Stimulated activated CD4-positive, alpha-beta T cell treated with anti-CD3 and anti-CD28 coated beads, Interleukin-12 subunit alpha, Interleukin-12 subunit beta, amount 100 ng/mL, for 4 hours (primary cell): ENCODE measurements at regions not wholly inside any gene's neighbourhood (a gene's known extent, or its start where the extent isn't known, plus 50 kb on each side); places are given as distances from the start of the nearest gene placed in this dataset.
"Not testable (repeated sequence)": the region's sequence is repeated elsewhere in the genome, so short reads cannot be mapped to it uniquely, and the experiment has no call there.

Source experiments
- DNase-seq: peaks from one replicate; pipeline ENCODE4 v3.0.0-alpha.2; 2020

DNA sequence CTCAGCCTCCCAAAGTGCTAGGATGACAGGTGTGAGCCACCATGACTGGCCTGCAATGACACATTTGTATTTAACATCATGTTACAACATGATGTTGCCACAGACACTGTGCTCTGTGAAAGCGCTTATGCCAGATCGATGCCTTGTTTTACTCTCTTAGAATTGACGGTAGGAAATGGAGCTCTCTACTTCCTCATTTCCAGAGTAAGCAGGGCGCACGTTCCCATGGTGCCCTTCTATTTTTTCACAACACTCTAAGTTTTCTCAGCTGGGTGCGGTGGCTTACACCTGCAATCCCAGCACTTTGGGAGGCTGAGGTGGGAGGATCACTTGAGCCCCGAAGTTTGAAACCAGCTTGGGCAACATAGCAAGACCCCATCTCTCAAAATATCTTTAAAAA lies 60.7 kb upstream of the DHRSX start:
- no peak for DNase-seq

- no peak for DNase-seq
Observed at GRCh38 chrX:2559124-2559523, 58.3 kb upstream of the DHRSX start.

DNA sequence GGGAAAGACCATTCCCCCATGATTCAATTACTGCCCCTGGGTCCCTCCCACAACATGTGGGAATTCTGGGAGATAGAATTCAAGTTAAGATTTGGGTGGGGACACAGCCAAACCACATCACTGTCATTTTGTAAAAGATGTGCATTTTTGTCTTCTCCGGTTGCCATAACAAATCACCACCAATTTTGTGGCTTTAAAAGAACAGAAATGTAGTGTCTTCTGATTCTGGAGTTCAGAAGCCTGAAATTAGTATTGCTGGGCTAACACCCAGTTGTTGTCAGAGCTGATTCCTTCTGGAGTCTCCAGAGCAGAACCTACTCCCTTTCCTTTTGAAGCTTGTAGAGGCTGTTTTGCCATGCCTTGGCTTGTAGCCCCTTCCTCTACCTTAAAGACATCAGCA lies 54.1 kb upstream of the DHRSX start:
- no peak for DNase-seq

GRCh38 chrX:2554066-2554465 lies 53.3 kb upstream of the DHRSX start:
- not testable (repeated sequence) for DNase-seq

DNA sequence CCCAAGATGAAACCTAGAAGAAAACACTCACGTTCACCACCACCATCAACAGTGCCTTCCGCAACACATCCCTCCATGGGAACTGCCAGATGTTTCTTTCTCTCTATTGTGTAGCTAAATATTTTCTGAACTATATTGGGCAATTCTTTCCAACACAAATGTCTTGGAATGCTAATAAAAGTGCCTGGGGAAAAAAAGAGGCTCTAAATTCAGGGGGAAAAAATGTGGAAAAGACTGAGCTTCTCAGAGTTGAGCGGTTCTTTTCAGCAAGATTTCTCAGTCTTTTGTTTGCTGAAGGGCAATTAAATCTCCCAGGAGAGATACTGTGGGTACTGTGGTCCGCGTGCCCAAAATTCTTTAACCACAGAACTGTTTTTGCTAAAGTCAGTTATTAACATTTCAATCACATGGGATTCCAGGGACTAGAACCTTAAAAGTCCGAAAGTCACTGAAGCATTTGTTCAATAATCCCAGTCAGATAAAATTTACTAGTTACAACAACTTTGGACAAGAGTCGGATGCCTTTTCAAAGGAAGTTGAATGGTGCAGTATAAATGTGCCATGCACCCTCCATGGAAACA lies 51.9 kb upstream of the DHRSX start:
- no peak for DNase-seq

- DNase-seq = no peak
Observed at GRCh38 chrX:2550328-2551020, 49.7 kb upstream of the DHRSX start.
